ENCODE measurements at regions not wholly inside any gene's neighbourhood (a gene's known extent, or its start where the extent isn't known, plus 50 kb on each side); places are given as distances from the start of the nearest gene placed in this dataset.

GRCh38 chr3:103052236-103052830 lies 617.5 kb downstream of the ZPLD1 start:
- no peak for DNase-seq (ENCODE audit: low read depth in 2 of 2, low spot score in 1 of 2)

- no peak for DNase-seq (ENCODE audit: low read depth in 2 of 2, low spot score in 1 of 2)
Measured at GRCh38 chr3:103055021-103055520, 620.3 kb downstream of the ZPLD1 start.

GRCh38 chr3:103056542-103056941 lies 621.7 kb downstream of the ZPLD1 start:
- no peak for DNase-seq (ENCODE audit: low read depth in 2 of 2, low spot score in 1 of 2)

GRCh38 chr3:103057003-103057402 lies 622.2 kb downstream of the ZPLD1 start:
- DNase-seq (ENCODE audit: low read depth in 2 of 2, low spot score in 1 of 2) = no peak

GRCh38 chr3:103057487-103057886 lies 622.7 kb downstream of the ZPLD1 start:
- DNase-seq (ENCODE audit: low read depth in 2 of 2, low spot score in 1 of 2) = no peak

GRCh38 chr3:103059432-103059831 lies 624.6 kb downstream of the ZPLD1 start:
- DNase-seq (ENCODE audit: low read depth in 2 of 2, low spot score in 1 of 2) = no peak

GRCh38 chr3:103060242-103060641 lies 625.4 kb downstream of the ZPLD1 start:
- DNase-seq (ENCODE audit: low read depth in 2 of 2, low spot score in 1 of 2) = no peak

- no peak for DNase-seq (ENCODE audit: low read depth in 2 of 2, low spot score in 1 of 2)
Measured at GRCh38 chr3:103067963-103068362, 633.1 kb downstream of the ZPLD1 start.

DNA sequence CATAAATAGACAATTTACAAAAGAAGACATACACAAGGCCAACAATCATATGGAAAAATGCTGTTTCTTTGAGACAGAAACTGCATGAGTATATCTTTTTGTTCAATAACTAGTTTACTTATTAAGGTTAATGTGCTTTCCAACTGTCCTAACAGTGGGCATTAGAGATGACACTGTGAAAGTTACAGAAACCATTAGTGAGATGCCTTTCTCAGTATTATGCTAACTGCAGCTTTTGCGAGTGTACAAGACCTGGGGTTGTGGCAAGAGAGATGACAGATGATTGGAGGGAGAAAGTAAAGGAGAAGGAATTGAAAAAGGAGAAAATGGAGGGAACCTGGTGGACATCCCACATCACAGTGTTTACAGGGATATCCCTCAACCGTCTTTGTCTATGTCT lies 640.5 kb downstream of the ZPLD1 start:
- DNase-seq (ENCODE audit: low read depth in 2 of 2, low spot score in 1 of 2) = no peak

DNA sequence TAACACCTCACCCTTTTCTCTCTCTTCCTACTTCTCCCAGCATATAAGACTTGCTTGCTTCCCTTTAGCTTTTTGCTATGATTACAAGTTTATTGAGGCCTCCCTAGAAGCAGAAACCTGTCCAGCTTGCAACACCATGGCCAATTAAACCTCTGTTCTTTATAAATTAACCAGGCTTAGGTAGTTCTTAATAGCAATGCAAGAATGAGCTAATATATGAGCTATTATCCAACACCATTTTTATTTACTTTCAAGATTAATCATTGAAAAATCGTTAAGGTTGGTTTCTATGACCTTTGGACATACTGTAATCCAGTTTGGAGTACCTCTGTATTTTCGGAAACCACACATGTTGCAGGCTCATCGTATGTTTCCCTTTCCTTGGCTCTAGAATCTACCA lies 643.1 kb downstream of the ZPLD1 start:
- DNase-seq (ENCODE audit: low read depth in 2 of 2, low spot score in 1 of 2) = no peak

DNA sequence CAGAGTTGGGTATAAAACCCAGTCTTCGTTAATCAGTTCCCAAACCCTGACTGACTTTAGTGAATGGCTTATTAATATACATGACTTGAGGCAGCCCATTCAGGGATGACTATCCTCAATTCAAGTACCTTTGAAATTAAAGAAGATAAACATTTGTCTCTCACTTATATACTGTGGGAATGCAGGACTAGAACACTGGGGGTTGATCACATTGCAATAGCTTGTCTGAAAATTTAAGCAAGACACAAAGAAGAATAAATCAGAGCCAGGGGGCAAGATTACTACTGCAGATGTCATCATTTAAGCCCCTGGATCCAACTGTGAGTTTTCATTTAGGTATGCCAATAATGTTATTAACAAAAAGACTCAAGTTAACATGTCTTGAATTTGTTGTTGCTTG lies 647.7 kb downstream of the ZPLD1 start:
- no peak for DNase-seq (ENCODE audit: low read depth in 2 of 2, low spot score in 1 of 2)

DNA sequence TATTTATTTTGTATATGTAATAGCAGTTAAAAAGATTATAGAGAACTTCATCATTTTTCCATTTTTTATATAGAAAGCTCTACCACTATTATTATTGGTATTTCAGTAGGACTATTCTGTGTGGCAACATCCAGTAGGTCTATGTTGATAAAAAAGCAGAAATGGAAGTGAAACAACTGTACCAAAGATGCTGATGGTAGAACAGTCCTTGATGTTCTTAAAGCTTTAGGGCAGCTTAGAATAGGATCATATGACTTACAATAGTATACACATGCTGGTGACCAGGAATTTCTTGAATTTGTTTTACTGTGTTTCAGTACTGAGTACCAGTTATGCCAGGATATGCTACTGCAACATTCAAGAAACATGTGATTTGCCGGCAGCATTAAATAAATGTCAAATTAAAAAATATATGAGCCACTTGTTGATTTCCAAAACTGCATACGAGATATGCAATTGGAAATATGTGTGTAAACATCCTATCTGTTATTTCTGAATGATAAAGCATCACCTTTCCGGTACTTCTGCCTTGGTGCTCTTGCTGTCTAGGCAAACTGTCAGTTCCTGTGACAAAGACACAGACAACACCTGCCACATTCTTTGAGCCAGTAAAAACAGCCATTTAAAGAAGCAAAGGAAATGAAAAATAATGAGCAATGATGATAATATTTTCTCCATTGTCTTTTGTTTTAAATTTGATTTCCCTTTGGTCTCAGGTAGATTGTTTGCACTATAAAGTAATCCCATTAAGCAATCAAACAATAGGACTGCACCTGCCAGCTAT lies 649.2 kb downstream of the ZPLD1 start:
- no peak for DNase-seq (ENCODE audit: low read depth in 2 of 2, low spot score in 1 of 2)

- no peak for DNase-seq (ENCODE audit: low read depth in 2 of 2, low spot score in 1 of 2)
Measured at GRCh38 chr3:103085465-103085864, 650.6 kb downstream of the ZPLD1 start.

DNA sequence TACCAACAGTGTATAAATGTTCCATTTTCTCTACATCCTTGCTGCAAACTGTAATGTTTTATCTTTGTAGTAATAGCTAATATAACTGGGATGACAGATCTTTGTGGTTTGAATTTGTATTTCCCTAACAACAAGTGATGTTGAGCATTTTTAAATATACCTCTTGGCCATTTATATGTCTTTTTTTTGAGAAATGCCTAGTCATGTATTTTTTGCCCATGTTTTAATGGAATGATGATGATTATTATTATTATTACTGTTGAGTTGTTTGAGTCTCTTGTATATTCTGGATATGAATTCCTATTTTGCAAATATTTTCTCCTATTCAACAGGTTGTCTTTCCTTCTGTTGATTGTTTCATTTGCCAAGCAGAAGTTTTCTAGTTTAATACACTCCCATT lies 654.9 kb downstream of the ZPLD1 start:
- no peak for DNase-seq (ENCODE audit: low read depth in 2 of 2, low spot score in 1 of 2)

DNA sequence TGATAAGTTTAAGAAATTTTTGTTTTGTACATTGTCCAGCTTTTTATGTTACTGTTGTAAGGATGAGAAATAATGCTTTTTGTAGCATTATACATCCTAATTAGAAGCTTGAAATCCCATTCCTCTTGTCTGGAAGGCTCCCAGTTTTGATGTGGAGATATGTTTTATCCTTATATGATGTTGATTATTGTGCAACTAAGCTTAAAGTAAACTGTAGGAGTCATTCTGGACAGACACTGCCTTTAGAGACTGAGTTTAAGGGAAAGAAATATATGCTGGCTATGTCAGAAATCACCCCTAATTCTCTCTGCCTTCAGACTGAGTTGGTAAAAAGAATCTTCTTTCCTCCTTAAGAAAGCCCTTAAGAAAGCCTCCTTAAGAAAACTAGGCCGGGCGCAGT lies 670.4 kb downstream of the ZPLD1 start:
- no peak for DNase-seq (ENCODE audit: low read depth in 2 of 2, low spot score in 1 of 2)

DNA sequence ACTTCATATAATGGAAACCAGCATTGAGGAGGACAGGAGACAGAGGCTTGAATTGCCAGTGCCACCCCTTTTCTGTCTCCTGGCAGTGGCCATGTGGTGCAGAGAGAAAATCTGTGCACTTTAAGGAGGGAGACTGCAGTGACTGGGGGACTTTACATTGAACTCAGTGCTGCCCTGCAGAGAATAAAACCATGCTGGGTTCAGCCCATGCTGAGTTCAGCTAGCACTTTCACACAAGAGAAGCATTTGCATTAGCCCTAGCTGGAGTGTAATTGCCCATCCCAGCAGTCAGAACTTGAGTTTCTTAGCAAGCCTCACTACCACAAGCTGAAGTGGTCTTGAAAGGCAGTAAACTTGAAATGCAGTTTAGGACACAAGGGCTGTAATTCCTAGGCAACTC lies 677.5 kb downstream of the ZPLD1 start:
- no peak for DNase-seq (ENCODE audit: low read depth in 2 of 2, low spot score in 1 of 2)

DNA sequence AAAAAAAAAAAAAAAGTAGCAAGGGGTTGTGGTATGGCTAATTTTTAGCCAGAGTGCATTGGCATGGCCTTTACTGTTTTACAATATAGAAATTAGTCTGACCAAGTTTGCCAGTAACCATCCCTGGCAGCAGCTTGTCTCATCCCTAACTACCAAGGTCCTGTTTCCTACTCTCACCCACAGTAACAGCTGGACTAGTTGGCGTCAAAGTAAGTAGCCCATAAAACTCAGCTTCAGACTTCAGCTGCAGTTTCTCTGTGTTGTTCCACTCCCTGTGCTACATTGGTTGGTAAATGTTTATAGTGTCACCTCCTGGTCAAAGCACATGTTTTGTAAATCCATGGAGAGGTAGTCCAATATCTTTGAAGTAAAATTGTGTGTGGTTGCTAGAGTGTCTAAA lies 691.3 kb downstream of the ZPLD1 start:
- no peak for DNase-seq (ENCODE audit: low read depth in 2 of 2, low spot score in 1 of 2)

DNA sequence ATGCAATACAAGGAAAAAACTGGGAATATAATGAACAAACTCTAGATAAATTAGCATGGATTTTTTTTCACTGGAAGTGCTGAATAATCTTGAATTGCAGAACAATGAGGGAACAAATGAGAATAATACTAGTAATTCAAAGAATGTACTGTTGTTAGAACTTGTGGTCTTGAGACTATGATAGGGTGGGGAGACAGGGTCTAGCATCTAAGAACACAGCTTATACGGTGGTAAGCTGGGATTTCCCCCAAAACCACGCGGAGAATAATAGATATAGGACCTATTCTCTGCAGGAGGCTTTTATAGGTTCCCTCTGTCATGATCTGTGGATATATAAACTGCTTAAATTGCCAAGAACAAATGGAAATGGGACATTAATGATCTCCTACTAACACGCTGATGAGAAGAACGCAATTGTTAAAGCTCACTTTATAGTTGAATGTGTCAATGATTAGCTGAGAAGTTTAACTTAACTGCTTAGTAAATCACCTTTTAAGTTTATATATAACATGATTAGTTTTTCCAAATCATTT lies 692.3 kb downstream of the ZPLD1 start:
- no peak for DNase-seq (ENCODE audit: low read depth in 2 of 2, low spot score in 1 of 2)

- no peak for DNase-seq (ENCODE audit: low read depth in 2 of 2, low spot score in 1 of 2)
Measured at GRCh38 chr3:103127737-103128136, 692.9 kb downstream of the ZPLD1 start.

- no peak for DNase-seq (ENCODE audit: low read depth in 2 of 2, low spot score in 1 of 2)
Measured at GRCh38 chr3:103134023-103134724, 699.4 kb downstream of the ZPLD1 start.

GRCh38 chr3:103136621-103137020 lies 701.8 kb downstream of the ZPLD1 start:
- DNase-seq (ENCODE audit: low read depth in 2 of 2, low spot score in 1 of 2) = no peak

DNA sequence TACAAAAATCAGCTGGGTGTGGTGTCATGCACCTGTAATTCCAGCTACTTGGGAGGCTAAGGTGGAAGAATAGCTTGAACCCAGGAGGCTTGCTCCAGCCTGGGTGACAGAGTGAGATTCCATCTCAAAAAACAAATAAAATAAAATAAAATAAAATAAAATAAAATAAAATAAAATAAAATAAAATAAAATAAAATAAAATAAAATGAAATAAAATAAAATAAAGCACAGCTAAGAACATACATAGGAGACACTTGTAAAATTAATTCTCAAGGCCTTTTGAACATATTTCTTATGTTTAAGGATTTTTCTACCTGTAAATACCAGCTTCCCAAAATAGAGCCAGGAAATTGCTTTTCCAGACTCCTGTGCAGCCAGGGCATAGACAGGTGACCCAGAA lies 703.0 kb downstream of the ZPLD1 start:
- DNase-seq (ENCODE audit: low read depth in 2 of 2, low spot score in 1 of 2) = no peak

Data from stimulated activated CD8-positive, alpha-beta memory T cell treated with anti-CD3 and anti-CD28 coated beads, Interleukin-4, amount 100 ng/mL, for 4 hours (primary cell).